ENCODE measurements at regions not wholly inside any gene's neighbourhood (a gene's known extent, or its start where the extent isn't known, plus 50 kb on each side); places are given as distances from the start of the nearest gene placed in this dataset.

DNA sequence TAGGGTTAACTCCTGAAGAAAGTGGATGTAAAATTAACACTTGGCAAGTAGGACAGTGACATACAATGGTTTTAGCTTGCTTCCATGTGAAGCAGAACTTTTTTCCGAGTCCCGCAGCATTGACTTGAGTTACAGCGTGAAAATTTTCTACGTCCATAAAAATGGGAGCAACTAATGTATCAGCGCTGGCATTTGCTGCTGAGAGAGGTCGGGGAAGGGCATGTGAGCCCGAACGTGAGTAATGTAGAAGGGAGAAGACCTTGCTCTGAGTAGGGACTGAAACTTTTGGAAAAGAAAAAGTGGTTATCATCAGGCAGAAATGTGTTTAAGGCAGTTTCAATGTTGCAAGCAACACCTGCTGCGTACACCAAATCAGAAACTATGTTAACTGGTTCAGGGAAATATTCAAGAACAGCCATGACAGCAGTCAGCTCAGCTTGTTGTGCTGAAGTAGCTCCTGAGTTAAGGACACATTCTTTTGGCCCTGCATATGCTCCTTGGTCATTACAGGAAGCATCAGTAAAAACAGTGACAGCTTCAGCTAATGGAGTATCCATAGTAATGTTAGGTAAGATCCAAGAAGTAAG is 70.9 kb upstream of the ARL4D start:
- peaks cover 0 to 9% (median 2%) of the 10 kb centered on the region in 4 donors for H3K4me1 ChIP-seq
- no peaks in the 10 kb centered on the region for H3K36me3 ChIP-seq
- TF ChIP-seq POLR2A (IDR thresholded peaks at IDR 0.05) (no peak), EP300 (IDR thresholded peaks at IDR 0.05) (no peak), POLR2AphosphoS5 (IDR thresholded peaks at IDR 0.05) (no peak)
- TF ChIP-seq, protein P1, sequence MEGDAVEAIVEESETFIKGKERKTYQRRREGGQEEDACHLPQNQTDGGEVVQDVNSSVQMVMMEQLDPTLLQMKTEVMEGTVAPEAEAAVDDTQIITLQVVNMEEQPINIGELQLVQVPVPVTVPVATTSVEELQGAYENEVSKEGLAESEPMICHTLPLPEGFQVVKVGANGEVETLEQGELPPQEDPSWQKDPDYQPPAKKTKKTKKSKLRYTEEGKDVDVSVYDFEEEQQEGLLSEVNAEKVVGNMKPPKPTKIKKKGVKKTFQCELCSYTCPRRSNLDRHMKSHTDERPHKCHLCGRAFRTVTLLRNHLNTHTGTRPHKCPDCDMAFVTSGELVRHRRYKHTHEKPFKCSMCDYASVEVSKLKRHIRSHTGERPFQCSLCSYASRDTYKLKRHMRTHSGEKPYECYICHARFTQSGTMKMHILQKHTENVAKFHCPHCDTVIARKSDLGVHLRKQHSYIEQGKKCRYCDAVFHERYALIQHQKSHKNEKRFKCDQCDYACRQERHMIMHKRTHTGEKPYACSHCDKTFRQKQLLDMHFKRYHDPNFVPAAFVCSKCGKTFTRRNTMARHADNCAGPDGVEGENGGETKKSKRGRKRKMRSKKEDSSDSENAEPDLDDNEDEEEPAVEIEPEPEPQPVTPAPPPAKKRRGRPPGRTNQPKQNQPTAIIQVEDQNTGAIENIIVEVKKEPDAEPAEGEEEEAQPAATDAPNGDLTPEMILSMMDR (IDR thresholded peaks at IDR 0.05): no peak
- no peaks in the 10 kb centered on the region for H3K9me3 ChIP-seq
- H3K4me3 ChIP-seq: no peak overlapping the region
- 59 to 76% (median 73%) methylated on average over 9 of the region's 9 CpGs for WGBS, 5 donors
- intact Hi-C loops (cut with DNase I; ENCODE audit: low total_unique reads): no loop called here
- H3K27me3 ChIP-seq: no peaks in the 10 kb centered on the region
- H3K27ac ChIP-seq: no peak overlapping the region
- no peak for DNase-seq

DNA sequence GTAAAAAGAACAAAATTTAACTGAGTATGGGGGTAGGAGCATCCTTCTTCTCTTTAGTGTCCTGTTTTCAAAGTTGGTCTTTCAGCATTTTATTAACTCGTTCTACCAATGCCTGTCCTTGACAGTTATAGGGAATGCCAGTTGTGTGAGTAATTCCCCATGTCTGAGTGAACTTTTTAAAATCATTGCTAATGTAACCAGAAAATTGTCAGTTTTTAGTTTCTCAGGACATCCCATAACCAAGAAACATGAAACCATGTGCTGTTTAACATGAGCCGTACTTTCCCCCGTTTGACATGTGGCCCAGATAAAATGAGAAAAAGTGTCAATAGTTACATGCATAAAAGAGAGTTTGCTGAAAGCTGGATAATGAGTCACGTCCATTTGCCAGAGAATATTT is 71.4 kb upstream of the ARL4D start:
- WGBS, 5 donors: 43 to 58% (median 53%) methylated on average over 4 of the region's 4 CpGs
- no peak overlapping the region for H3K27ac ChIP-seq
- no peak overlapping the region for H3K4me3 ChIP-seq
- TF ChIP-seq, protein P1 (IDR thresholded peaks at IDR 0.05): no peak
- TF ChIP-seq EP300 (IDR thresholded peaks at IDR 0.05) (no peak), POLR2A (IDR thresholded peaks at IDR 0.05) (no peak), POLR2AphosphoS5 (IDR thresholded peaks at IDR 0.05) (no peak)
- intact Hi-C loops (cut with DNase I; ENCODE audit: low total_unique reads): no loop called here
- H3K27me3 ChIP-seq: no peaks in the 10 kb centered on the region
- H3K9me3 ChIP-seq: no peaks in the 10 kb centered on the region
- peaks cover 0 to 9% (median 2%) of the 10 kb centered on the region in 4 donors for H3K4me1 ChIP-seq
- no peak for DNase-seq
- H3K36me3 ChIP-seq: no peaks in the 10 kb centered on the region

DNA sequence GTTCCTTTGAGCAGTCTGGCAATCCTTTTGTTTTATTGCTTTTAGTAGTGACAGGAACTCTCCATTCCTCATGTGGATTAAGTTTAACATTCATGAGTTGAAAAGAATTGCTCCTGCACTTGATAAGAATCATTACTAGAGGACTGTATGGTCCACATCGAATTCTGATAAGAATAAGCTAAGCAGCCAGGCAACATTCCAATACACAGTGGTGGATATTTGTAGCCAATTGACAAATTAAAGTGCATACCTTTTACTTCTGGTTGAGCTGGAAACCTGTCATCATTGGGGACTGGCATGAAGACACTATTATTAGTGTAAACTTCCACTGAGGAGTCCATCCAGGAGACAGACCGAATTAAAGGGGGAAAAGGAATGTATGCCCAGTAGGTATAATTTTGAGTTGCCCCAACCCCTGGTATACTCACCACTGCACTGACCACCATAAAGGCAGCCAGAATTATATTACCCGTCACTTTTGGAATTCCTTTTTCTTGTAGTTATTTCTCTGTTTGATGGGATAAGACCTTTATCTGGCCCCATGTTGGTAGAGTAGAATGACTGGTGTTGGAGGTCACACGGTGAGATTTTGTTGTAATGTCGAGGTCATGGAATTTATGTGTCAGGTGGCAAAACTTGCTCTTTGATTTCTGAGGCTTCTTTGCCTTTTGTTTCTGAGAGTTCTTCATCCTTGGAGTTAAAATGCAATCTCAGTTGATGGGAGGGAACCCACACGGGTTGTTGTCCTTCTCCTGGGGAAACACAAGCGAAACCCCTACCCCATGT is 72.1 kb upstream of the ARL4D start:
- H3K36me3 ChIP-seq: no peaks in the 10 kb centered on the region
- no peak overlapping the region for H3K4me3 ChIP-seq
- H3K4me1 ChIP-seq: peaks cover 0 to 9% (median 2%) of the 10 kb centered on the region in 4 donors
- intact Hi-C loops (cut with DNase I; ENCODE audit: low total_unique reads): no loop called here
- DNase-seq: no peak
- no peak overlapping the region for H3K27ac ChIP-seq
- no peaks in the 10 kb centered on the region for H3K27me3 ChIP-seq
- no peaks in the 10 kb centered on the region for H3K9me3 ChIP-seq
- no peak for TF ChIP-seq POLR2A (IDR thresholded peaks at IDR 0.05)
- TF ChIP-seq POLR2AphosphoS5 (IDR thresholded peaks at IDR 0.05): no peak
- no peak for TF ChIP-seq EP300 (IDR thresholded peaks at IDR 0.05)
- TF ChIP-seq, protein P1 (IDR thresholded peaks at IDR 0.05): no peak
- 52 to 73% (median 62%) methylated on average over 7 of the region's 7 CpGs for WGBS, 5 donors

DNA sequence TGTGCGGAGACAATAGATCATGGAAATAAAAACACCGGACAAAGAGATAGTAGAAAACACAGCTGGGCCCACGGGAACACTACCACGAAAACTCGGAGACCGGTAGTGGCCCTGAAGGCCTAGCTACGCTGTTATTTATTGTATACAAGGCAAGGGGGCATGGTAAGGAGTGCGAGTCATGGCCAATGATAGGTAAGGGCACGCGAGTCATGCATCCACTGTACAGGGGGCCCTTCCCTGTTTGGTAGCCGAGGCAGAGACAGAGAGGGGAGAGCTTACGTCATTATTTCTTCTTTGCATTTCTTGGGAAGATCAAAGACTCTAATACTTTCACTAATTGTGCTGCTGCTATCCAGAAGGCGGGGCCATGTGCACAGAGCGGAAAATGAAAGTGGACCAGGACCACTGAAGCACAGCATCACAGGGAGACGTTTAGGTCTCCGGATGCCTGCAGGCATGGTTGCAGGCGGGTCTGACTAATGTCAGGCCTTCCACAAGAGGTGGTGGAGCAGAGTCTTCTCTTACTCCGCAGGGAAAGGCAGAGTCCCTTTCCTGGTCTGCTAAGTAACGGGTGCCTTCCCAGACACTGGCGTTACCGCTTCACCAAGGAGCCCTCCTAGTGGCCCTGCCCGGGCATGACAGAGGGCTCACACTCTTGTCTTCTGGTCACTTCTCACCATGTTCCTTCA is 74.4 kb upstream of the ARL4D start:
- no peak for DNase-seq
- Histone ChIP-seq H3K9me3 (peaks cover 0 to 5% (median 0%) of the 10 kb centered on the region in 4 donors), H3K4me3 (no peak overlapping the region), H3K27ac (no peak overlapping the region), H3K27me3 (no peaks in the 10 kb centered on the region), H3K4me1 (peaks cover 0 to 9% (median 0%) of the 10 kb centered on the region in 4 donors), H3K36me3 (no peaks in the 10 kb centered on the region)
- intact Hi-C loops (cut with DNase I; ENCODE audit: low total_unique reads): no loop called here
- TF ChIP-seq EP300 (IDR thresholded peaks at IDR 0.05) (no peak), POLR2AphosphoS5 (IDR thresholded peaks at IDR 0.05) (no peak), POLR2A (IDR thresholded peaks at IDR 0.05) (no peak)
- TF ChIP-seq, protein P1 (IDR thresholded peaks at IDR 0.05): no peak
- 86 to 90% (median 88%) methylated on average over 22 of the region's 22 CpGs for WGBS, 5 donors
